Astrocyte (in vitro differentiated cells and primary cell): ENCODE measurements at regions not wholly inside any gene's neighbourhood (a gene's known extent, or its start where the extent isn't known, plus 50 kb on each side); places are given as distances from the start of the nearest gene placed in this dataset.
A peak's percentile ranks its signal among the peaks of the same experiment; 100 is the strongest.

Experiments
- DNase-seq: peaks from one replicate; pipeline ENCODE4 v3.0.0-alpha.2; 2010; ENCODE audit warnings: low read depth
- FAIRE-seq: peaks from 2 replicates; lab custom pipeline; 2011; peaks lifted over from hg19 to GRCh38; lab: Jason Lieb, UNC
- H2AFZ ChIP-seq: 2 replicates; pipeline ENCODE4 v1.6.0; 2012; ENCODE audit warnings: low read depth, low read length, inconsistent platforms
- H3K27ac ChIP-seq: 2 replicates; pipeline ENCODE4 v1.5.1; 2011; ENCODE audit warnings: low read depth, low read length, inconsistent platforms
- H3K27me3 ChIP-seq: 2 replicates; pipeline ENCODE4 v1.6.0; 2011; ENCODE audit warnings: low read length, inconsistent platforms; ENCODE audit not compliant: insufficient read depth
- H3K36me3 ChIP-seq: 2 replicates; pipeline ENCODE4 v1.5.1; 2011; ENCODE audit warnings: low read length, inconsistent platforms; ENCODE audit not compliant: insufficient read depth
- H3K4me1 ChIP-seq: 2 replicates; pipeline ENCODE4 v1.5.1; 2011; ENCODE audit warnings: low read length, inconsistent platforms; ENCODE audit not compliant: insufficient read depth
- H3K4me2 ChIP-seq: 2 replicates; pipeline ENCODE4 v1.6.0; 2012; ENCODE audit warnings: low read length, inconsistent platforms
- H3K4me3 ChIP-seq: 2 replicates; pipeline ENCODE4 v1.5.1; 2011; ENCODE audit warnings: low read depth, mild to moderate bottlenecking, low read length, inconsistent platforms; ENCODE audit not compliant: insufficient read depth
- H3K79me2 ChIP-seq: 2 replicates; pipeline ENCODE4 v1.6.0; 2012; ENCODE audit warnings: mild to moderate bottlenecking, low read length, inconsistent platforms; ENCODE audit not compliant: insufficient read depth
- H3K9ac ChIP-seq: 2 replicates; pipeline ENCODE4 v1.6.0; 2012; ENCODE audit warnings: mild to moderate bottlenecking, low read length, inconsistent platforms
- H3K9me3 ChIP-seq: 2 replicates; pipeline ENCODE4 v1.5.1; 2012; ENCODE audit warnings: low read depth, mild to moderate bottlenecking, low read length, inconsistent platforms; ENCODE audit not compliant: insufficient read depth
- H4K20me1 ChIP-seq: 2 replicates; pipeline ENCODE4 v1.6.0; 2012; ENCODE audit warnings: low read length, inconsistent platforms; ENCODE audit not compliant: insufficient read depth
- H3K27ac Mint-ChIP-seq: one replicate; pipeline ENCODE4 v1.8.0; 2021; ENCODE audit warnings: mild to moderate bottlenecking, mixed read lengths; ENCODE audit not compliant: unreplicated experiment
- H3K27me3 Mint-ChIP-seq: one replicate; pipeline ENCODE4 v1.8.0; 2021; ENCODE audit warnings: low read depth, mixed read lengths; ENCODE audit not compliant: unreplicated experiment
- H3K36me3 Mint-ChIP-seq: one replicate; pipeline ENCODE4 v1.8.0; 2021; ENCODE audit warnings: low read depth, mixed read lengths; ENCODE audit not compliant: unreplicated experiment
- H3K4me1 Mint-ChIP-seq: one replicate; pipeline ENCODE4 v1.8.0; 2021; ENCODE audit warnings: low read depth, mixed read lengths; ENCODE audit not compliant: unreplicated experiment
- H3K4me3 Mint-ChIP-seq: one replicate; pipeline ENCODE4 v1.8.0; 2021; ENCODE audit warnings: mild to moderate bottlenecking, moderate library complexity, mixed read lengths; ENCODE audit not compliant: unreplicated experiment
- H3K9me3 Mint-ChIP-seq: one replicate; pipeline ENCODE4 v1.8.0; 2021; ENCODE audit warnings: mild to moderate bottlenecking, mixed read lengths; ENCODE audit not compliant: unreplicated experiment
- CTCF ChIP-seq: IDR thresholded peaks from 2 replicates; pipeline ENCODE4 v1.5.1; 2011; ENCODE audit warnings: low read depth, mild to moderate bottlenecking, inconsistent platforms, low read length, moderate library complexity; ENCODE audit not compliant: insufficient read depth
- EZH2 ChIP-seq: IDR thresholded peaks from 2 replicates; pipeline ENCODE4 v1.6.1; 2012; ENCODE audit warnings: mild to moderate bottlenecking, low read length, inconsistent platforms; ENCODE audit not compliant: insufficient read depth

GRCh38 chr2:226434702-226435101 lies 364.9 kb downstream of the IRS1 start:
- H3K4me3 ChIP-seq = no peak overlapping the region
- no peaks in the 10 kb centered on the region for H4K20me1 ChIP-seq
- peaks cover 9% of the 10 kb centered on the region for H3K4me1 ChIP-seq
- Mint-ChIP-seq H3K36me3 (no peaks in the 10 kb centered on the region), H3K4me3 (no peak overlapping the region), H3K27ac (no peak overlapping the region), H3K27me3 (no peaks in the 10 kb centered on the region), H3K9me3 (peaks cover 6% of the 10 kb centered on the region), H3K4me1 (peaks cover 22% of the 10 kb centered on the region)
- no peaks in the 10 kb centered on the region for H3K9me3 ChIP-seq
- no peak for DNase-seq
- TF ChIP-seq CTCF (no peak), EZH2 (no peak)
- H3K9ac ChIP-seq = no peak overlapping the region
- no peaks in the 10 kb centered on the region for H3K27me3 ChIP-seq
- no peaks in the 10 kb centered on the region for H3K79me2 ChIP-seq
- H3K36me3 ChIP-seq = no peaks in the 10 kb centered on the region
- FAIRE-seq = no peak
- no peak overlapping the region for H3K27ac ChIP-seq
- no peak overlapping the region for H2AFZ ChIP-seq
- H3K4me2 ChIP-seq = no peak overlapping the region

GRCh38 chr2:226431288-226431948 lies 368.2 kb downstream of the IRS1 start:
- H3K27me3 ChIP-seq = no peaks in the 10 kb centered on the region
- Mint-ChIP-seq H3K36me3 (no peaks in the 10 kb centered on the region), H3K27ac (peak overlapping the region; percentile 51), H3K4me3 (no peak overlapping the region), H3K9me3 (peaks cover 2% of the 10 kb centered on the region), H3K27me3 (no peaks in the 10 kb centered on the region), H3K4me1 (peaks cover 46% of the 10 kb centered on the region)
- H3K36me3 ChIP-seq = no peaks in the 10 kb centered on the region
- DNase-seq (peak; percentile 59), FAIRE-seq (peak; percentile 72)
- H3K9me3 ChIP-seq = no peaks in the 10 kb centered on the region
- H2AFZ ChIP-seq = peak overlapping the region; percentile 30
- H4K20me1 ChIP-seq = no peaks in the 10 kb centered on the region
- H3K9ac ChIP-seq = no peak overlapping the region
- TF ChIP-seq EZH2 (no peak), CTCF (no peak)
- H3K79me2 ChIP-seq = no peaks in the 10 kb centered on the region
- H3K27ac ChIP-seq = peak overlapping the region; percentile 41
- H3K4me3 ChIP-seq = no peak overlapping the region
- H3K4me2 ChIP-seq = peak overlapping the region; percentile 38
- H3K4me1 ChIP-seq = peaks cover 31% of the 10 kb centered on the region

GRCh38 chr2:226429476-226429875 lies 370.1 kb downstream of the IRS1 start:
- Mint-ChIP-seq H3K27ac (peak overlapping the region; percentile 30), H3K4me3 (no peak overlapping the region), H3K9me3 (no peaks in the 10 kb centered on the region), H3K4me1 (peaks cover 65% of the 10 kb centered on the region), H3K27me3 (no peaks in the 10 kb centered on the region), H3K36me3 (no peaks in the 10 kb centered on the region)
- Histone ChIP-seq H2AFZ (no peak overlapping the region), H3K36me3 (no peaks in the 10 kb centered on the region), H3K27ac (no peak overlapping the region), H3K79me2 (no peaks in the 10 kb centered on the region), H3K27me3 (no peaks in the 10 kb centered on the region), H3K4me3 (no peak overlapping the region), H3K4me1 (peaks cover 47% of the 10 kb centered on the region), H3K4me2 (no peak overlapping the region), H3K9me3 (no peaks in the 10 kb centered on the region), H3K9ac (no peak overlapping the region), H4K20me1 (no peaks in the 10 kb centered on the region)
- DNase-seq = no peak
- no peak for FAIRE-seq
- no peak for TF ChIP-seq EZH2
- TF ChIP-seq CTCF = no peak
